ENCODE measurements at regions not wholly inside any gene's neighbourhood (a gene's known extent, or its start where the extent isn't known, plus 50 kb on each side); places are given as distances from the start of the nearest gene placed in this dataset.

GRCh38 chr15:98146031-98146820 is 185.7 kb downstream of the ARRDC4 start:
- TF ChIP-seq POLR2A (IDR thresholded peaks at IDR 0.05) (no peak), CTCF (IDR thresholded peaks at IDR 0.05) (no peak), POLR2AphosphoS5 (IDR thresholded peaks at IDR 0.05) (no peak), EP300 (IDR thresholded peaks at IDR 0.05) (no peak)

Measured in gastroesophageal sphincter (tissue), 3 donors.